ENCODE measurements at regions not wholly inside any gene's neighbourhood (a gene's known extent, or its start where the extent isn't known, plus 50 kb on each side); places are given as distances from the start of the nearest gene placed in this dataset.

DNA sequence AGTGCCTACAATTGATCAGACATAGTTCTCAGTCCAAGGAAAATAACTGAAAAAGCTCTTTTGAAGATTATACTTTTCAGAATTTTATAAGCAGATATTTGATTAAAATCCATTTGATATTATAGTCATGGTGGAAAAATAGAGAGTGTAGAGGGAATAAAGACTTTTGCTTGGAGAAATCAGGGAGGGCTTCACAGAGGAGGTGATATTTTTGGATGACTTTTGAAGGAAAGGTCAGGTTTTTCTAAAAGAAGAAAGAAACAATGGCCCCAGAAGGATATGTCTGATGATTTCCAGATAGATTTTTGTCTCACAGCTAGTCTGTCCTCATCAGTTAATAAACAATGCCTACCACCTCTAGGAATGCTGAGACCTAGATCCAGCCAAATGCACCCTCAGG is 806.3 kb upstream of the CELF2 start:
- DNase-seq = no peak

GRCh38 chr10:10213237-10213636 is 804.4 kb upstream of the CELF2 start:
- DNase-seq = no peak

- no peak for DNase-seq
Observed at GRCh38 chr10:10222304-10222841, 795.3 kb upstream of the CELF2 start.

DNA sequence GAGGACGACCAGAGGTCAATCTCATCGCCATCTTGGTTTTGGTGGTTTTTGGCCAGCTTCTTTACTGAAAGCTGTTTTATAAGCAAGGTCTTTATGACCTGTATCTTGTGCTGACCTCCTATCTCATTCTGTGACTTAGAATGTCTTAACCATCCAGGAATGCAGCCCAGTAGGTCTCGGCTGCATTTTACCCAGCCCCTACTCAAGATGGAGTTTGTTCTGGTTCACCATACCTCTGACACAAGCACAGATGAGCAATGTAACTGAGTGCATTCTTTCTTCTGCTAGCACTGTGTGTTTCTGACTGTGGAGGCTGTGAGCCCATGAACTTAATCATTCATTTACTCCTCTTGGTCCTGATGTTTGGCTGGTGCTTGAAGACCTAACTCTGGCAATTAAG is 794.5 kb upstream of the CELF2 start:
- DNase-seq = no peak

DNA sequence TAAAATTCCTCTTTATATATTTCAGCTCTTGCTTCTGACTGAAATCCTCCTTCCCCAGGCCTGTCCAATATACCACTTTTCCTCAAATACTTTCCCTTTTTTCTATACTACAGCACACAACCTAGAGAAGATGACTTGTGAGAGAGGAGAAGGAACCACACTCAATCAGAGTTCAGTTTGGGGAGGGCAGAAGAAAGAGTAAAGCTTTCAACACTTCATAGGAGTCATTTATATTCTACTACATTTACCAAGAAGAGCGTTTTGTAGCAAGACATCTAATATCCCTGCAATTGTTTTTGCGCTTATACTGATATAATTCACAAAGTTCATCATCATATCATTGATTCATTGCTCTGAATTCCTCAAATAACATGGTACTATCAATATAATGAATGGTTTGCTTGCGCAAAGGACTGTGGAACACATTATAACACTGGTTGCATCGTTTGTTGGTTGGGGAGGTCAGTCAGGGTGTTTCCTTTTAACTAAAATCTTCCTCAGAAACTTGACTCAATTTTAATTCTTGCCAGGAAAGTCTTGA is 792.5 kb upstream of the CELF2 start:
- DNase-seq = no peak

DNA sequence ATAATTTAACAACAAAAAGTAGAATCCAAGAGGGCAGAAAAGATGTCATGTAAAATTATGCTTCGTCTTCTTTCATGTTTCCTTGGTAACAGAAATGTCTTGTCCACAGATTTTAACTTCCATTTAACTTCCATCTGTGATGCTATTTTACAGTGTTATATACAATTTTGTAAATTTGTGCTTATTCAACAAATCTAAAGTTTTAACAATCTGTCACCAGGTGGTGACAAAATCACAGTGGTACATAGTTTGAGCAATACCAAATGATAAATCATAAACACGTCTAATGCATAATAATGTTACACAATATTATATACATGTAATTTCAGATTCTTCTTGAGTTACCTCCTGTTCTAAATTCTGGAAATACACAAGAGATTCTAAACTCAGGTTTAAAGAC is 784.4 kb upstream of the CELF2 start:
- no peak for DNase-seq

DNA sequence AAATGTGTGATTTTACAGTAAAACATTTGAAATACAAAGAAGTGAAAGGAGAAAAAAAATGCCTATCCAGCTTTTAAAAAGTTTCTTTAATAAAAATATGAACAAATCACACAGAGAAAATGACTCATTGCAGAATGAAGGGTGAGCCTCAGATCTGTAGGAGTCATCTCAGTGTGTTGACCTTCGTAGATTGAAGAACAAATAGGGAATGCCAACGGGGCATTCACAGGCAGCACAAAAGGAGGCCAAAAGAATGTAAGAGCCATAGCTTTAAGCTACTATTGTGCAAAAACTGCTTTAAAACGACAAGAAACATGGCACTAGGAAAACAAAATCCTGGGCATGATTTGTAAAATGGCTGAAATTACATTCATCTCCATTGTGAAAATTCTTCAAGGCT is 782.7 kb upstream of the CELF2 start:
- no peak for DNase-seq

DNA sequence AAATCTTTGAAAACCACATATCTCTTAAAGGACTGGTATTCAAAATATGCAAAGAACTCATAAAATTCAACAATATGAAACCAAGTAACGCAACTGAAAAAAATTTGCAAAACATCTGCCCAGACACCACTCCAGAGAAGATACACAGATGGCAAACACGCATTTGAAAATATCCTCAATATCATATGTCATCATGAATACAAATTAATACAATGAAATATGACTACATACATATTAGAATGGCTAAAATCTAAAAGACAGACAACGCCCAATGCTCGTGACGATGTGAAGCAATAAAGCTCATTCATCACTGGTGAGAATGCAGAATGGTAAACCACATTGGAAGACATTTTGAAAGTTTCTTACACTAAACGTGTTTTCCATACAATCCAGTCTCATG is 770.1 kb upstream of the CELF2 start:
- DNase-seq = no peak

DNA sequence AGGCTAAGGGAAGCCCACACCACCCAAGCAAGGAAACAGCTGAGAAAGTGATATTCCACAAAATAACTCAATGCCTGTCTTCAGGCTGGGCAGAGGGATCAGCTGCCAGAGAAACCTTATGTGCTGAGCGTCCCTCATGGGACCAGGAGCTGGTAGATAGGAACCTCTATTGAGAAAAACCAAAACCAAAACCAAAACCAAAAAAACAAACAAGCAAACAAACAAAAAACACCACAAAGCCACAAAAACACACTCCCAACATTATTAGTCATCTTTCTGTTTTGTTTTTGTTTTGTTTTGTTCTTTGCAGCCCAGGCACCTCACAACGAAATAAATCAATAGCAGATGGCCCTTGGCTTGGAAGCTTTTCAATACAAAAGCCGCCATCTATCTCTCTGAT is 760.8 kb upstream of the CELF2 start:
- DNase-seq = no peak

- DNase-seq = no peak
Observed at GRCh38 chr10:10259013-10259412, 758.7 kb upstream of the CELF2 start.

- no peak for DNase-seq
Observed at GRCh38 chr10:10270126-10271050, 747.3 kb upstream of the CELF2 start.

GRCh38 chr10:10271639-10272192 is 746.0 kb upstream of the CELF2 start:
- no peak for DNase-seq

DNA sequence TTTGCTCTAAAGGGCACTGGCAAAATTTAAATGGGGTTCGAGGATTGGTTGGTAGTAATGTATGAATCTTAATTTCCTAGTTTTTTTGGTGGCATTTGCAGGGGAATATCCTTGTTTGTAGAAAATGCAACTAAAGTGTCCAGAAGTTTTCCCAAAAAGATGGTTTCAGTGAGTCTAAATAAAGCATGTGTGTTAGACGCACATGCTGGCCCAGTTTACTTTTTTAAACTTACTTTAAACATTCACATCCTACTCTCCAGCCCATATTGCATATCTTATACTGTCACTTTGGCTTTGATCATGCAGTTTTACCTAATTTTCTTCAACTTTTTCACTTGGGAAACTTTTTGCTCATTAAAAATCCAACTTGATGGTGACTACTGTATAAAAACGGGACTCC is 744.0 kb upstream of the CELF2 start:
- no peak for DNase-seq

DNA sequence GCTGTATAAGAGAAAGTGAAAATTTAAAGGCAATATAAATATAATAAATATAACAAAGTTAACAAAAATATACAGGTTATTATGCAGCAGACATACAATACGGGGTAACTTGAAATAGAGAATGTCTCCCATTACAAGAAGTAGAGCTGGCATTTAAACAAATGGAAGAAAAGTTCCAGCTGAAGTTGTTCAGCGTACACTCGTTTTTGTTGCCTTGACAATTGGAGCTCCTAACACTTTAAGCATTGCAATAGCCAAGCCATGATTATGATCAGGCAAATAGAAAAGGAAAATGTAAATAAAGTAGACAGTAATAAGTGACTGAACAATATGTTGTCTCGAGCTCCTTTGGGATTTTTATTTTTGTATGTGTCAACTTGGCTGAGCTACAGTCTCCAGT is 737.8 kb upstream of the CELF2 start:
- no peak for DNase-seq

DNA sequence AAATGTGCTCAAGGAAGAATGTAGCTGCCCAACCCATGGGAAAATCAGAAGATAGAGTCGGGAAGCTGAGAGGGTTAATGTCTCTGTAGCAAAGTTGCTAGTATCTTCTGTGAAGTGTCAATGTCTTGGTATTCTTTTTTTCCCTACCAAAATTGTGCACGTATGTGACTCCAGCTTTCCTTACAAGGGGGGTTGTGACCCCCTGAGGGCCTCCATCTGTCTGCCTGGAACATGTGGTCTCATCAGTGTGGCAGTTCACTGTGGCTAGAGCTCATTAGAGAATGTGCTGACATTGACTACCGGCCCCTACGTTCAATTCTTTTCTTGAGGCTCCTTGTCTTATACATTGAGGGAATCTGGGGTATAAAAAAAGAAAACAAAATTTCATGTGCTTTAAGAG is 725.2 kb upstream of the CELF2 start:
- DNase-seq = no peak

DNA sequence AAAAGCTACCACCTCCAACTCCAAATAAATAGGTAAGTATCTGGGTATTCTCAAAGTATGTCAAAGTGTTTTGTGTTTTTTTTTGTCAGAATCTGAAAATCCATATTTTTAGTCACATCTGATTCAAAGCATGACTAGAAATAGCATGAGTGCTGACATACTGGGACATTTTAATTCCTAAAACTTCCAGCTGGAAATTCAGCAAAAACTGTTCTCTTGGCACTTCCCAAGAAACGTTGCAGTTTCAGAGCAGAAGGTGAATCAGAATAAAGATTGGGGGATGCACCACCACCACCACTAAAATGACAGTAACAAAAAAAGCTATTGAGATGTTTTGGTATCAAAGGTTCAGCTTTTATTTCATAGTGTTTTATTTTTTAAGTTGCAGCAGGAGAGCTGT is 724.6 kb upstream of the CELF2 start:
- DNase-seq = no peak

DNA sequence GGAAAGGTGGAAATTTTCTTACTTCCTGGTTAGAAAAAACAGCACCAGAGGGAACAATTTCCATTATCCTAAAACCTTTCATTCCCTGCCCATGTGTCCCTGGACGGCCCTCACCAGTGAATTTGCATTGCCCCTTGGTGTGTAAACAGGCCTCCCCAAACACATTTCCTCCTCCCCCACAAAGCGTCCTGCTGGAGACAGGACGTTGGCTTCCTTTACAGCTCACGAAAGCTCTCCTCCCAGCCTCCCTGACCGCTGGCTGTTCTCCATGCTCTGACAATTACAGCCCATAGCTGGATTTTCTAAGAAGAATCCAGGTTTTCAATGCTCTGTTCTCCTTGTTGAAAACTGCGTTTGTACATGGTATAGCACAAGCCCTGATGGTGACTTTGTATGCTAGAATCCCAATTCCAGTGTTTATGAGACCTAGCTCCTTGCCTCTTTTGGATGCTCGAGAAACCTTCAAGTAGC is 724.2 kb upstream of the CELF2 start:
- DNase-seq = no peak

- DNase-seq = no peak
Observed at GRCh38 chr10:10294184-10294880, 723.3 kb upstream of the CELF2 start.

DNA sequence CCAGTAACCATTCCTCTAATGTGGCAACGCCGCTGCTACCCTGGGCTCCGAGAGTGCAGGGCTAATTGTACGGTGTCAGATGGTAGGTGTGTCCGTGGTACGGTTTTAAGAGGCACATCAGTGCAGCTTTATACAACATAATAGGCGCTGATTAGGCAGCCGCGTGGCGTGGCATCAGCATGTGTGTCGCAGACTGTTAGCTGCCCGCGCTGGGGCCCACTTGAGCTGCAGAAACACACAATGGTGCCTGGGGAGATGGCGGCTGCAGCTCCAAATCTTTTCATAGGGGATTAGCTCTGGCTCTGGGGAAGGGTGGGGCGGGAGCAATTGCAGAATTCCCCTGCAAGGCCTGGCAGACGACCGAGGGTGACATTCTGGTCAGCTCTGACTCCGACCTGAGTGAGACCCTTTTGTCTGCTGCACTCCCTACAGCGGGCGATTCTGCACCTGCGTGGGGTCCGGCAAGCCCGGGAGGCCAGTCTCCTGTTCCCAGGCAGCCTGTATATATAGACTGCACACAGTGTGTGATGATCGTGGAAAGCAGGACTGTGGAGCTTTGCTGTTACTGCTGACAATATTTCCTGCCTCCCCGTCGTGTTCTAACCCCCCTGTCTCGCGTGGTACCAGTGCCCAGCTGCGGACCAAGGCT is 722.7 kb upstream of the CELF2 start:
- no peak for DNase-seq

GRCh38 chr10:10295537-10295936 is 722.1 kb upstream of the CELF2 start:
- no peak for DNase-seq

DNA sequence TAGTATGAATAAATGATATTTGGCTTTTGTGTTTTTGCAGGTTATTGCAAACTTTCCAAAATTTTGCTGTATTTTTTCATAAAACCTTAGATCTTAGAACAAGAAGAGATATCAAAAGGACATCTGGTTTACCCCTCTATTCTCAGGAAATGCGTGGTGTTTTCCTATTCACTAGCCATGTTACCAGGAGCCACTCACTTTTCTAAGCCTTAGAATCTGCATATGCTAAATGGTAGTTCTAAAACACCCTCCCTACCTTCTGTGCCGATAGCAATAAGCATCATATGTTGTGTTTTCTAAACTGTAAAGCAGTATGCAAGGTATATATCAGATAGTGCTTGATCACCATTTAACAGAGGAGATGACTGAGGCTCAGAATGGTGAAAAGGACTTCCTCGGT is 715.0 kb upstream of the CELF2 start:
- no peak for DNase-seq

GRCh38 chr10:10307036-10307435 is 710.6 kb upstream of the CELF2 start:
- DNase-seq = no peak

GRCh38 chr10:10307551-10307950 is 710.1 kb upstream of the CELF2 start:
- DNase-seq = no peak
